ENCODE measurements at regions not wholly inside any gene's neighbourhood (a gene's known extent, or its start where the extent isn't known, plus 50 kb on each side); places are given as distances from the start of the nearest gene placed in this dataset.

DNA sequence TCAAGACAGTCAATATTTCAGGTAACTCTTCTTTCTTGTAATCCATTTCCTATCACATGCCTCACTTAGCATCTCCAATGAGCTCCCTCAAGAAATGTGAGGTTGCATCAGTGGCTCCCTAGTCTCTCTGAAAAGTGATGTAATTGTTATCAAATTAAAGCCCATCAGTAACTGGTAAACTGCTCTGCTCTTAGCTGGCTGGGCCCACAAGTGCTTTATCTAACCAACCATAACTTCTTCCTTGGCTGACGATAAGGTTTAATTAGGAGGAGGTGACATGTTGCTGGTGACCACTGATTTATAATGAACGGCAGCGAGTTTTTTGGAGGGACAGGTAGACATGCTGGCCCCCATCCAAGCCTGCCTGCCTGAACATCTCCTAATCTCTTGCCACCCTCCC lies 79.6 kb downstream of the RTP4 start:
- no peak overlapping the region for H2AFZ ChIP-seq (ENCODE audit: low read depth, low read length, severe bottlenecking)
- no peak overlapping the region for H3K4me2 ChIP-seq (ENCODE audit: low read depth, low read length, poor library complexity, severe bottlenecking)
- H3K9me2 ChIP-seq (replicated peaks; ENCODE audit: insufficient read depth, low read length), result no peaks in the 10 kb centered on the region
- H3K27me3 ChIP-seq (ENCODE audit: low read length), result no peaks in the 10 kb centered on the region
- no peaks in the 10 kb centered on the region for H3K36me3 ChIP-seq (ENCODE audit: low read length)
- H3K27ac ChIP-seq (ENCODE audit: low read depth, low read length), result no peak overlapping the region
- TF ChIP-seq EZH2phosphoT487 (conservative IDR thresholded peaks at IDR 0.05; ENCODE audit: low read length), result no peak
- TF ChIP-seq, protein P1, sequence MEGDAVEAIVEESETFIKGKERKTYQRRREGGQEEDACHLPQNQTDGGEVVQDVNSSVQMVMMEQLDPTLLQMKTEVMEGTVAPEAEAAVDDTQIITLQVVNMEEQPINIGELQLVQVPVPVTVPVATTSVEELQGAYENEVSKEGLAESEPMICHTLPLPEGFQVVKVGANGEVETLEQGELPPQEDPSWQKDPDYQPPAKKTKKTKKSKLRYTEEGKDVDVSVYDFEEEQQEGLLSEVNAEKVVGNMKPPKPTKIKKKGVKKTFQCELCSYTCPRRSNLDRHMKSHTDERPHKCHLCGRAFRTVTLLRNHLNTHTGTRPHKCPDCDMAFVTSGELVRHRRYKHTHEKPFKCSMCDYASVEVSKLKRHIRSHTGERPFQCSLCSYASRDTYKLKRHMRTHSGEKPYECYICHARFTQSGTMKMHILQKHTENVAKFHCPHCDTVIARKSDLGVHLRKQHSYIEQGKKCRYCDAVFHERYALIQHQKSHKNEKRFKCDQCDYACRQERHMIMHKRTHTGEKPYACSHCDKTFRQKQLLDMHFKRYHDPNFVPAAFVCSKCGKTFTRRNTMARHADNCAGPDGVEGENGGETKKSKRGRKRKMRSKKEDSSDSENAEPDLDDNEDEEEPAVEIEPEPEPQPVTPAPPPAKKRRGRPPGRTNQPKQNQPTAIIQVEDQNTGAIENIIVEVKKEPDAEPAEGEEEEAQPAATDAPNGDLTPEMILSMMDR (IDR thresholded peaks at IDR 0.05; ENCODE audit: insufficient read depth, low read length, poor library complexity, severe bottlenecking), result no peak
- H3K79me2 ChIP-seq (ENCODE audit: insufficient read depth, low read length), result no peaks in the 10 kb centered on the region
- H3K9me3 ChIP-seq (ENCODE audit: insufficient read depth, low read length), result no peaks in the 10 kb centered on the region
- no peaks in the 10 kb centered on the region for H3F3A ChIP-seq (ENCODE audit: insufficient read depth)
- H4K20me1 ChIP-seq (ENCODE audit: low read depth, low read length), result no peaks in the 10 kb centered on the region
- no peak overlapping the region for H3K9ac ChIP-seq (ENCODE audit: low read length)
- no peak overlapping the region for H3K4me3 ChIP-seq (ENCODE audit: insufficient read depth, low read length, poor library complexity, severe bottlenecking)

DNA sequence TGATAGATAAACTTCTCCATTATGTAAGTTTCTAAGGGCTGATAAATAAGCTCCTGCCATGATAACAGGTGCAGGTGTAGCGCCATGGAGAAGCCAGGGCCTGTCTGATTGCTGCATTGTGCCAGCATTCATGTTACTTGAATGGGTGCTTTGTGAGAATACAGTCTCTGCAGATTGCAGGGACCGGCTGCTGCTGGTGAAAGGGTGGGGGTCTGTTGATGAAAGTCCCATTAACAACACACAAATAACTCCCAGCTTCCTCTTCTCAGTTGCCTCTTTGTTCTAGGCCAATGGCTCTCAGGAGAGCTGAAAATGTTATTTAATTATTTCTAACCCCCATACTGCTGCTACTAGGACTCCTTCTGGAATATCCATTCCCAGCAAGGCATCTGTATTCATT lies 77.2 kb downstream of the RTP4 start:
- H3K79me2 ChIP-seq (ENCODE audit: insufficient read depth, low read length), result no peaks in the 10 kb centered on the region
- no peaks in the 10 kb centered on the region for H3K27me3 ChIP-seq (ENCODE audit: low read length)
- no peaks in the 10 kb centered on the region for H3K9me2 ChIP-seq (replicated peaks; ENCODE audit: insufficient read depth, low read length)
- H4K20me1 ChIP-seq (ENCODE audit: low read depth, low read length), result no peaks in the 10 kb centered on the region
- no peak overlapping the region for H3K9ac ChIP-seq (ENCODE audit: low read length)
- no peaks in the 10 kb centered on the region for H3K36me3 ChIP-seq (ENCODE audit: low read length)
- H2AFZ ChIP-seq (ENCODE audit: low read depth, low read length, severe bottlenecking), result no peak overlapping the region
- no peak overlapping the region for H3K4me2 ChIP-seq (ENCODE audit: low read depth, low read length, poor library complexity, severe bottlenecking)
- no peak for TF ChIP-seq EZH2phosphoT487 (conservative IDR thresholded peaks at IDR 0.05; ENCODE audit: low read length)
- TF ChIP-seq, protein P1 (IDR thresholded peaks at IDR 0.05; ENCODE audit: insufficient read depth, low read length, poor library complexity, severe bottlenecking), result no peak
- H3F3A ChIP-seq (ENCODE audit: insufficient read depth), result no peaks in the 10 kb centered on the region
- no peaks in the 10 kb centered on the region for H3K9me3 ChIP-seq (ENCODE audit: insufficient read depth, low read length)
- no peak overlapping the region for H3K27ac ChIP-seq (ENCODE audit: low read depth, low read length)
- H3K4me3 ChIP-seq (ENCODE audit: insufficient read depth, low read length, poor library complexity, severe bottlenecking), result no peak overlapping the region

DNA sequence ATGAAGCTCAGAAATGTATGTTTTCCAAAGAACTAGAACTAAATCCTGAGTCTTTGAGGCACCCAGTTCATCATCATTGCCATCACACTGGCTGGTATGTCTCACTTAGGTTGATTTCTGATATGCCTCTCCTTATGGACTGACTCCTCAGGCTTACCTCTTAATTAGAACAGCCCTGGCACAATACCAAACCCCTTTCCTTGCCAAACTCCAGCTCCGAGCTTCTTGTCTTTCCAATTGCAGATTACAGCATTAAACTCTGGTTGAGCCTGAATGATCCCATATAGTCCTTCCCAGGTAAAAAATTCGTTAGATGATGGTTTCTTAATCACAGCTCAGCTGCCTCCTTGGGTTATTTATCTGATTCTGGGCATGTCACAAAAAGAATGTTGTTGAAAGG lies 66.3 kb downstream of the RTP4 start:
- H2AFZ ChIP-seq (ENCODE audit: low read depth, low read length, severe bottlenecking), result no peak overlapping the region
- TF ChIP-seq EZH2phosphoT487 (conservative IDR thresholded peaks at IDR 0.05; ENCODE audit: low read length), result no peak
- TF ChIP-seq, protein P1 (IDR thresholded peaks at IDR 0.05; ENCODE audit: insufficient read depth, low read length, poor library complexity, severe bottlenecking), result no peak
- H3K9me3 ChIP-seq (ENCODE audit: insufficient read depth, low read length), result no peaks in the 10 kb centered on the region

More for the DNA sequence above, 66.3 kb downstream of the RTP4 start:
- Histone ChIP-seq H4K20me1 (ENCODE audit: low read depth, low read length) (peaks cover 3% of the 10 kb centered on the region; the same call in 1 of the 2 replicates), H3K27me3 (ENCODE audit: low read length) (no peaks in the 10 kb centered on the region), H3K36me3 (ENCODE audit: low read length) (no peaks in the 10 kb centered on the region), H3K27ac (ENCODE audit: low read depth, low read length) (no peak overlapping the region), H3F3A (ENCODE audit: insufficient read depth) (no peaks in the 10 kb centered on the region), H3K4me3 (ENCODE audit: insufficient read depth, low read length, poor library complexity, severe bottlenecking) (no peak overlapping the region), H3K9me2 (replicated peaks; ENCODE audit: insufficient read depth, low read length) (no peaks in the 10 kb centered on the region), H3K4me2 (ENCODE audit: low read depth, low read length, poor library complexity, severe bottlenecking) (no peak overlapping the region), H3K9ac (ENCODE audit: low read length) (no peak overlapping the region), H3K79me2 (ENCODE audit: insufficient read depth, low read length) (no peaks in the 10 kb centered on the region)

Measured in SU-DHL-6 (cell line).